SH-SY5Y (cell line): ENCODE measurements at regions not wholly inside any gene's neighbourhood (a gene's known extent, or its start where the extent isn't known, plus 50 kb on each side); places are given as distances from the start of the nearest gene placed in this dataset.

Experiments
- GATA2 ChIP-seq: IDR thresholded peaks from 2 replicates; pipeline ENCODE4 v1.6.1; 2011; ENCODE audit warnings: mild to moderate bottlenecking, low read depth, low read length
- GATA3 ChIP-seq: IDR thresholded peaks from 2 replicates; pipeline ENCODE4 v1.6.1; 2011; ENCODE audit warnings: low read depth, mild to moderate bottlenecking, low read length, moderate library complexity

DNA sequence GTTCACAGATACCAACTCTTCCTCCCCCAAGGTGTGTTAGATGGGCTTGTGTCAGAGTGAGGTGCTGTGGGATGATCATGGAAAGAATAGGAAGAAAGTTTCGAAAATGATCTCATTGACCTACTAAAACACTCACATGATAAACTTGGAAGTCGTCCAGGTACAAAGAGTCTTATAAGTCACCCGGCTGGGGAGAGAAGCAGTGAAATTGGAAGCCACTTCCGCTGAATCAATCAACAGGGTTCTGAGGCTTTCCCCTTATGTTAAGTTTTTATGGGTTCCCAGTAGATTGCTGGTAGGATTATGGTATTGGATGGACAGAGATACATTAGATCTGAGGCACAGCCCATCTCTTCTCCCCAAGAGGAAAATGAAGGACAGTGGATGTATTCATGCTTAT is 218.8 kb upstream of the MSX2 start:
- TF ChIP-seq GATA2 (no peak), GATA3 (no peak)
